Muscle of back (tissue), 3 donors: ENCODE measurements at regions not wholly inside any gene's neighbourhood (a gene's known extent, or its start where the extent isn't known, plus 50 kb on each side); places are given as distances from the start of the nearest gene placed in this dataset.
"Not testable (repeated sequence)": the region's sequence is repeated elsewhere in the genome, so short reads cannot be mapped to it uniquely, and the experiment has no call there.

Source experiments
- DNase-seq, 3 donors: peaks; one replicate each; pipeline versions ENCODE4 v3.0.0 to v3.0.0-alpha.2; 2013

DNA sequence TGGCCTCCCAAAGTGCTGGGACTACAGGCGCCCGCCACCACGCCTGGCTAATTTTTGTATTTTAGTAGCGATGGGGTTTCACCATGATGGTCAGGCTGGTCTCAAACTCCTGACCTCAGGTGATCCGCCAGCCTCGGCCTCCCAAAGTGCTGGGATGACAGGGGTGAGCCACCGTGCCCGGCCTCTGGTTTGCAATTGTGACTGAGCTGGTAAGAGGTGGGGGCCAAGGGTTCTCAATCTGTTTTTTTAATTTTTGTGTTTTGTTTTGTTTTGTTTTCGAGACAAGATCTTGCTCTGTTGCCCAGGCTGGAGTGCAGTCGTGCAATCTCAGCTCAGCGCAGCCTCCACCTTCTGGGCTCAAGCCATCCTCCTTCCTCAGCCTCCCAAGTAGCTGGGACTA, 196.2 kb downstream of the CRLF2 start:
- not testable (repeated sequence) for DNase-seq

GRCh38 chrX:1012678-1013300, 199.7 kb downstream of the CRLF2 start:
- DNase-seq = no peak

DNA sequence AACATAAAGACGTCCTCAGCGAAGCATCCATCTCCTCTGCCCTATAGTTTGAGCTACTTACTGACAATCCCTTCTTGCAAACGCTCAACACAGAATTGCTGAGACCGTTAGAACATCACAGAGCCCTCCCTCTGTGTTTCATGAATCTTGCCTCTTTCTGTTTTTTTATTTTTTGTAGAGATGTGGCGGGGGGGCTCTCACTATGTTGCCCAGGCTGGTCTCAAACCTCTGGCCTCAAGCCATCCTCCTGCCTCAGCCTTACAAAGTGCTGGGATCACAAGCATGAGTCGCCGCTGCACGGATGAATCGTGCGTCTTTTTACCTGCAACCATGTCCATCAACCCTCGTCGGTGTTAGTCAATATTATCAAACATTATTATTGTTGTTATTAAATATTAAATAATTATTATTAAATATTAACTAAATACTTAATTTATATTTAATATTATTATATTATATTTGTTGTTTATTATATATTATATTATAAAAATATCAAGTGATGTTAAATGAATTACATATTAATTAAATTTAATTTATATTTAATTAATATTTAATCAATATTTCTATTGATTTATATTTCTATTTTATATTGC, 200.7 kb downstream of the CRLF2 start:
- DNase-seq = no peak

DNA sequence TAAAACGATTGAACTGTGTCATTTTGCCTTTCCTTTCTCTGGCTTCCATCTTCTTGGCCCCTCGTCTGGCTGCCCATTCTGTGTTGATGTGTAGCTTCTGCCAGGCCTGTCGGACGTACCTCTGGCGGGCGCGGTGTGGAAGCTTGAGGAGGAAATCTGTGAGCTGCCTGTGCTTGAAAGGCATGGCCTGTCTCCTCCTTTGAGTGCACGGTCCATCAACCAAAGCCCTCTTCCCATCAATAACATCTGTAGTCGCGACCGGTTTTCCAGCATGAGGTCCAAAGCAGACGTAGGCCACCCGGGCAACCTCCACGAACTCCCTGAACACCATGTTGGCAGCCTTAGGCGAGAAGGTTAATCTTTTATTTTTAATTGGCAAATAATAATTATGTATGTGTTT, 202.7 kb downstream of the CRLF2 start:
- no peak for DNase-seq

- DNase-seq = no peak
Observed at GRCh38 chrX:1006156-1006730, 206.2 kb downstream of the CRLF2 start.

GRCh38 chrX:1002611-1003010, 209.8 kb downstream of the CRLF2 start:
- no peak for DNase-seq

- no peak for DNase-seq
Observed at GRCh38 chrX:997631-998137, 214.8 kb downstream of the CRLF2 start.

GRCh38 chrX:994780-995179, 217.7 kb downstream of the CRLF2 start:
- no peak for DNase-seq

GRCh38 chrX:989959-990510, 222.4 kb downstream of the CRLF2 start:
- peak; percentile 72 to 95 (median 80) for DNase-seq

- DNase-seq = not testable (repeated sequence)
Observed at GRCh38 chrX:988530-988929, 223.9 kb downstream of the CRLF2 start.

DNA sequence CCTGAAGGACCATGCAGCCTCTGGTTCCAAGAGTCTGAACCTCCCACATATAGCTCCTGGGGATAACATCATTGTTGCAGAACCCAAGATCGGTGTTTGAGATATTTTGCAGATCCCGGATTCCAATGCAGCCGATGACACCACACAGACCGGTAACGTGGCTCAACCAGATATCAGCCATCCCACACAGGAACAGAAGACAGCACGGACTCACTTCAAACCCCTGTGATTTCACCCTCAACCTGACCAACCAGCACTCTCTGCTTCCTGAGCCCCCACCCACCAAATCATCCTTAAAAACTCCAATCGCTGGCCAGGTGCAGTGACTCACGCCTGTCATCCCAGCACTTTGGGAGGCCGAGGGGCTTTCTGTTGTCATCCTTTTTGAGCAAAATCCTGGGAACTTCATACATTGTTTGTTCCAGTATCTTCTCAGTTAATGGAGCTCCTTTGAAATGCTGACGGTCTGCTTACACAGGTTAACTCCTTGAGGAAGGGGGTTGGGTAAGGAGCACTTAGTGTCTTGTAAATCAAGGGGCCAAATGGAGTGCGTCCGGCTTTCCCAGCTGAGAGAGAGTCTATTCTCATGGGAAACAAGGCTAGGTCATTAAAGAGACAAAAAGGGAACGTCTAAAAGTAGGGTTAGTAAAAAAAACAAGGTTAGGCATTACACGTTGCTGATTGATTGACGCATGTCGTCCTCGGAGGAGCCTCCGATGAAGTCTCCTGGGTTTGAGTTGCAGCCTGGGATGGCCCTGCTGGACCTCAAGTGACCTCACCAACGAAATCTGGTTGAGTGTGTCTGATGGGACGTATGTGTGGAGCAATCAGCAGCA, 230.4 kb downstream of the CRLF2 start:
- DNase-seq = peak in 2 of 3 donors; percentile 26 to 48

DNA sequence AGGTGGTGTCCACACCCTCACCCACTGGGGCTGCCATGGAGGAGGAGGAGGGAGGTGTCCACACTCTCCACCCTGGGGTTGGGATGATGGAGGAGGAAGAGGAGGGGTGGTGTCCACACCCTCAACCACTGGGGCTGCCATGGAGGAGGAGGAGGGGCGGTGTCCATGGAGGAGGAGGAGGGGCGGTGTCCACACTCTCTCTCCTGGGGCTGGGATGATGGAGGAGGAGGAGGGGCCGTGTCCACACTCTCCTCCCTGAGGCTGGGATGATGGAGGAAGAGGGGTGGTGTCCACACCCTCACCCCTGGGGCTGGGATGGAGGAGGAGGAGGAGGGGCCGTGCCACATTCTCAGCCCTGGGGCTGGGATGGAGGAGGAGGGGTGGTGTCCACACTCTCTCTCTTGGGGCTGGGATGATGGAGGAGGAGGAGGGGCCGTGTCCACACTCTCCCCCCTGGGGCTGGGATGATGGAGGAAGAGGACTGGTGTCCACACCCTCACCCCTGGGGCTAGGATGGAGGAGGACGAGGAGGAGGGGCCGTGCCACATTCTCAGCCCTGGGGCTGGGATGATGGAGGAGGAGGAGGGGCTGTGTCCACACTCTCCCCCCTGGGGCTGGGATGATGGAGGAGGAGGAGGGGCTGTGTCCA, 231.7 kb downstream of the CRLF2 start:
- DNase-seq = no peak

- DNase-seq = not testable (repeated sequence)
Observed at GRCh38 chrX:979127-979526, 233.3 kb downstream of the CRLF2 start.

GRCh38 chrX:973010-973632, 239.3 kb downstream of the CRLF2 start:
- DNase-seq = peak in 1 of 3 donors; percentile 38

DNA sequence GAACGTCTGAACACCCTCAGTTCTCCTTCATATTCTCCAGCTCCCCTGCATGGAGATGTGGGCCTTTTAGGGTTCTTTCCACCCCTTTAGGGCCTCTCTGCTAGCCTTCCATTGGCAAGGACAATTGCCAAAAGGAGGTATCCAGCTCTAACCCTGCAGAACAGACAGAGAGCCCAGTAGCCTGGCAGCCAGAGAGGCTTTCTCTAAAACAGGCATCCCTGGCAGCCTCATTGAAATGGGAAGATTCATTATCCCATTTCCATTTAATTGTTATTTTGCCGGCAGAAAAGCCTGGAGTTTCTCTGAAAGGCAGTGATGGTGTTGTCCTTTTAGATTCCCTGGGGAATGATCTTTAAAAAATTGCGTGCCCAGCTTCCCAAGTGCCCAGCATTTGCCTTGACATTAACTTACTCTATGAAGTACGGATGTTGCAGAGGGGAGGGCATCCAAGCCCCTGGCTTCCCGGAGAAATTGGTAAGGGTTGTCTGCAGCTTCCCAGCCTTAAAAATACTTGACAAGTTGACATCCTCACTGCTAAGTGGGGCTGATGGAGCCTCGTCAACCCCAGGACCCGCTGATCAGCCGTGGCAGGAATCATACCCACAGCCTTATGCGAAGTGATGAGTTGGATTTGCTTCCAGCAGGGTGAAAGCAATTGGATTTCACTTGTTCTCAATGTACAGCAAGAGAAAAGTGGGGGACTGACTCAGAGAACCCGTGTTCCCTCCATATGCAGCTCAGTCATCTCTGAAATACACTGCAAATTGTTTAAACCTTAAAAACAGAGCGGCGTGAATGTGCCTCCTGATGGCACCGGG, 244.1 kb downstream of the CRLF2 start:
- no peak for DNase-seq

DNA sequence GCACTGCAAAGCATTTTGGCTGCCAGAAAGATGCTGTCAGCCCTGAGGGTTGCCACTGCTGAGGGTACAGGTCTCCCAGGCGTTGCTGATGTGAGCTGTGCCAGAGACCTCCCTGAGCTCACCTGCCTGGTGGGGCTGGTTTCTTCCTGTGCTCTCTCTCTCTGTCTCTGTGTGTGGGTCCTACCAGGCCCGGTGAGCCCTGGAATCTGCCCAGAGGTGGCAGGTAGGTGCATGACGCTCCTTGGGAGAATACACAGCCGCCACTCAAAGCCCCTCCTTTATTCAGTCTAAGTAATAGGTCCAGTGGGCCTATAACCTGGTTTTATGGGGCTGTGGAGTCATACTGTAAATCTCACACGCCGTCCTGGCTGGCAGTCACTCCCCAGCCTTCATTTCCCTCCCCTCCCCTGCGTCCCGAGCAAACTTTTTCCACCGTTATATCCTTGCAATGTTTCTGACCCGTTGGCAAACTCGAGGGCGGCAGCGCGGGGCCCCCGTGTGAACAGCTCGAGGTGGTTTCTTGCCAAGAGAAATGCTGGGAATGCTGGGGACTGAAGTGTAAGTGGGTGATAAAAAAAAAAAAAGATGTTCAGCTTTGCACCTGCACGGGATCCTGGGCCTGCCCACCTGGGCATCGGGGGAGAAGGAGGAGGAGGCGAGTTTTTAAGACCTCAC, 245.9 kb downstream of the CRLF2 start:
- no peak for DNase-seq

DNA sequence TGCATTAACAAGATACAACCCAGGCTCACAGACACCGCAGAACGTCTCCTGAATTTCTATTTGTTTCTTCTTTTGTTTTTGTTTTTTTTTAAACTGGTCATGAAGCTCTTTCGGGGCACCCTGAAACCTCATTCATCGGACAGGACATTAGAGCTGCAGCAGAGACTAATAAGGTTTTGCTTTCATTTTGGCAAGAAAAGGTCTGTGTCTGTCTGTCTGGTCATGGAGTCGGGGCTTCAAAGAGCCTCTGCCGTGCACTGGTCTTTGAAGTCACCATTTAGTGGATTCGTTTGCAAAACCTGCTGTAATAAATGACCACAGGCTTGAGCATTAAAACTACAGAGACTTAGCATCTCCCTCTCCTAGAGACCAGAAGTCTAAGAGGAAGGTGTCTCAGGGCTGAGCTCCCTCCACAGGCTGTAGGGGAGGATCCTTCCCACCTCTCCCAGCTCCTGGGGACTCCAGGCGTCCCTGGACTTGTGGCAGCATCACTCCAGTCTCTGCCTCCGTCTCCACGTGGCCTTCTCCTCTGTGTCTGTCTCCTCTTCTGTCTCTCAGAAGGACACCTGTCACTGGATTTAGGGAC, 247.5 kb downstream of the CRLF2 start:
- DNase-seq = peak in 1 of 3 donors; percentile 8

GRCh38 chrX:960821-961220, 251.6 kb downstream of the CRLF2 start:
- DNase-seq = no peak

- no peak for DNase-seq
Observed at GRCh38 chrX:959595-959994, 252.9 kb downstream of the CRLF2 start.
